OCI-LY7 (cell line): ENCODE measurements at regions not wholly inside any gene's neighbourhood (a gene's known extent, or its start where the extent isn't known, plus 50 kb on each side); places are given as distances from the start of the nearest gene placed in this dataset.

Experiments used
- CTCF ChIP-seq: fragments of 200-600 bp; sonication (generic); conservative IDR thresholded peaks from 2 replicates; pipeline ENCODE4 v1.5.1; 2014; ENCODE audit warnings: mild to moderate bottlenecking, antibody characterized with exemption, low read length, moderate library complexity, mixed read lengths
- EZH2phosphoT487 ChIP-seq: fragments of 200-600 bp; sonication (generic); IDR thresholded peaks from 2 replicates; pipeline ENCODE4 v1.6.1; 2018; ENCODE audit warnings: low read depth, borderline replicate concordance, mild to moderate bottlenecking, mixed run types, antibody characterized with exemption, low read length, moderate library complexity, mixed read lengths

- TF ChIP-seq CTCF: no peak
- TF ChIP-seq EZH2phosphoT487: no peak
Observed at GRCh38 chr4:180197471-180197870, 2045.7 kb upstream of the TENM3 start.
